WTC11 (cell line): ENCODE measurements at regions not wholly inside any gene's neighbourhood (a gene's known extent, or its start where the extent isn't known, plus 50 kb on each side); places are given as distances from the start of the nearest gene placed in this dataset.

ENCODE experiments used
- ATAC-seq: fragments of 200-7000 bp; cut with Tn5 transposase; 2 replicates; pipeline ENCODE4 v1.10.0; 2021; ENCODE audit warnings: mild to moderate bottlenecking, moderate library complexity
- CTCF ChIA-PET: fragments of 300-600 bp; sonication (Branson Sonifier 250); formaldehyde crosslinking; loops from one replicate; lab custom pipeline; 2021; ENCODE audit warnings: antibody characterized with exemption; lab: Charles Lee
- POLR2A ChIA-PET: fragments of 350-600 bp; sonication (Branson Sonifier 250); formaldehyde crosslinking; loops from one replicate; lab custom pipeline; 2021; ENCODE audit warnings: antibody characterized with exemption; lab: Charles Lee
- DNase-seq: peaks from one replicate; pipeline ENCODE4 v3.0.0; 2021; ENCODE audit warnings: low spot score
- H3K27ac Mint-ChIP-seq: 2 replicates; pipeline ENCODE4 v1.8.0; 2021; ENCODE audit warnings: mixed read lengths
- H3K27me3 Mint-ChIP-seq: 2 replicates; pipeline ENCODE4 v1.8.0; 2021; ENCODE audit warnings: low read depth, mild to moderate bottlenecking, moderate library complexity, mixed read lengths
- H3K36me3 Mint-ChIP-seq: 2 replicates; pipeline ENCODE4 v1.8.0; 2021; ENCODE audit warnings: mixed read lengths
- H3K4me1 Mint-ChIP-seq: 2 replicates; pipeline ENCODE4 v1.8.0; 2022; ENCODE audit warnings: mixed read lengths
- H3K4me3 Mint-ChIP-seq: 2 replicates; pipeline ENCODE4 v1.8.0; 2021; ENCODE audit warnings: mild to moderate bottlenecking, moderate library complexity, mixed read lengths
- H3K9me3 Mint-ChIP-seq: 2 replicates; pipeline ENCODE4 v1.8.0; 2021; ENCODE audit warnings: mixed read lengths
- AR ChIP-seq: fragments of 250-450 bp; sonication (Bioruptor Pico); IDR thresholded peaks from 2 replicates; pipeline ENCODE4 v1.9.0; 2021; ENCODE audit warnings: mild to moderate bottlenecking
- ATF1 ChIP-seq: sonication (generic); formaldehyde crosslinking; IDR thresholded peaks from 2 replicates; pipeline ENCODE4 v1.8.1; 2023; ENCODE audit warnings: mild to moderate bottlenecking, moderate library complexity, missing genetic modification reagents
- ATF2 ChIP-seq: sonication (generic); formaldehyde crosslinking; IDR thresholded peaks from 2 replicates; pipeline ENCODE4 v1.8.1; 2022; ENCODE audit warnings: low read depth, missing genetic modification reagents, borderline replicate concordance
- CDX4 ChIP-seq: fragments of 250-450 bp; sonication (Bioruptor Pico); IDR thresholded peaks from 2 replicates; pipeline ENCODE4 v1.9.0; 2021; ENCODE audit warnings: moderate library complexity, mild to moderate bottlenecking, inconsistent platforms, borderline replicate concordance
- CREM ChIP-seq: sonication (generic); formaldehyde crosslinking; IDR thresholded peaks from 2 replicates; pipeline ENCODE4 v1.8.1; 2022; ENCODE audit warnings: mild to moderate bottlenecking, missing genetic modification reagents, moderate library complexity
- CTCF ChIP-seq: fragments of 200-600 bp; IDR thresholded peaks from 2 replicates; pipeline ENCODE4 v1.8.0; 2022; ENCODE audit warnings: antibody characterized with exemption
- E2F1 ChIP-seq: sonication (generic); formaldehyde crosslinking; IDR thresholded peaks from 2 replicates; pipeline ENCODE4 v1.8.0; 2022; ENCODE audit warnings: mild to moderate bottlenecking, missing genetic modification reagents
- E2F4 ChIP-seq: sonication (generic); formaldehyde crosslinking; IDR thresholded peaks from 2 replicates; pipeline ENCODE4 v1.8.1; 2022; ENCODE audit warnings: low read depth, mild to moderate bottlenecking, moderate library complexity, missing genetic modification reagents, borderline replicate concordance
- E2F5 ChIP-seq: sonication (generic); formaldehyde crosslinking; IDR thresholded peaks from 2 replicates; pipeline ENCODE4 v1.8.1; 2022; ENCODE audit warnings: mild to moderate bottlenecking, moderate library complexity, missing genetic modification reagents
- ELF4 ChIP-seq: sonication (generic); formaldehyde crosslinking; IDR thresholded peaks from 2 replicates; pipeline ENCODE4 v1.8.1; 2022; ENCODE audit warnings: low read depth, mild to moderate bottlenecking, moderate library complexity, missing genetic modification reagents
- FOXP4 ChIP-seq: sonication (generic); formaldehyde crosslinking; IDR thresholded peaks from 2 replicates; pipeline ENCODE4 v1.8.0; 2022; ENCODE audit warnings: mild to moderate bottlenecking, missing genetic modification reagents
- HMGA2 ChIP-seq: fragments of 250-450 bp; sonication (Bioruptor Pico); IDR thresholded peaks from 2 replicates; pipeline ENCODE4 v1.4.0; 2021; ENCODE audit warnings: mild to moderate bottlenecking, moderate library complexity
- JUN ChIP-seq: sonication (generic); formaldehyde crosslinking; IDR thresholded peaks from 2 replicates; pipeline ENCODE4 v1.8.0; 2023; ENCODE audit warnings: mild to moderate bottlenecking, missing genetic modification reagents
- NFATC4 ChIP-seq: fragments of 250-450 bp; sonication (Bioruptor Pico); IDR thresholded peaks from 2 replicates; pipeline ENCODE4 v1.9.0; 2021; ENCODE audit warnings: mild to moderate bottlenecking
- NR1H2 ChIP-seq: sonication (generic); formaldehyde crosslinking; IDR thresholded peaks from 2 replicates; pipeline ENCODE4 v1.9.0; 2021; ENCODE audit warnings: mild to moderate bottlenecking, moderate library complexity, missing genetic modification reagents
- OVOL2 ChIP-seq: fragments of 250-450 bp; sonication (Bioruptor Pico); IDR thresholded peaks from 2 replicates; pipeline ENCODE4 v1.9.0; 2021; ENCODE audit warnings: mild to moderate bottlenecking, borderline replicate concordance
- TEAD1 ChIP-seq: sonication (generic); formaldehyde crosslinking; IDR thresholded peaks from 2 replicates; pipeline ENCODE4 v1.8.0; 2022; ENCODE audit warnings: mild to moderate bottlenecking, missing genetic modification reagents
- TEAD4 ChIP-seq: sonication (generic); formaldehyde crosslinking; IDR thresholded peaks from 2 replicates; pipeline ENCODE4 v1.8.0; 2022; ENCODE audit warnings: mild to moderate bottlenecking, missing genetic modification reagents
- ZBTB21 ChIP-seq: sonication (generic); formaldehyde crosslinking; IDR thresholded peaks from 2 replicates; pipeline ENCODE4 v1.8.1; 2023; ENCODE audit warnings: mild to moderate bottlenecking, missing genetic modification reagents, borderline replicate concordance
- ZNF232 ChIP-seq: sonication (generic); formaldehyde crosslinking; IDR thresholded peaks from 2 replicates; pipeline ENCODE4 v1.8.0; 2022; ENCODE audit warnings: mild to moderate bottlenecking, missing genetic modification reagents
- ZNF425 ChIP-seq: fragments of 250-450 bp; sonication (Bioruptor Pico); conservative IDR thresholded peaks from 2 replicates; pipeline ENCODE4 v1.9.0; 2021; ENCODE audit warnings: mild to moderate bottlenecking

GRCh38 chr10:36147529-36147928 lies 505.4 kb upstream of the FZD8 start (continued):
- TF ChIP-seq E2F4 = no peak
- TF ChIP-seq TEAD4 (CRISPR knock-in tag) = no peak

GRCh38 chr10:36141856-36142560 lies 499.9 kb upstream of the FZD8 start:
- no peak overlapping the region for H3K4me3 Mint-ChIP-seq
- H3K36me3 Mint-ChIP-seq = peaks cover 2% of the 10 kb centered on the region; the same call in 1 of the 2 replicates
- H3K27me3 Mint-ChIP-seq = no peaks in the 10 kb centered on the region
- ATAC-seq (no peak), DNase-seq (no peak)
- H3K4me1 Mint-ChIP-seq = 0 out of 2 replicates have a peak, but pooled peaks cover 3% of the 10 kb centered on the region
- POLR2A ChIA-PET = no interaction called here
- no peak overlapping the region for H3K27ac Mint-ChIP-seq
- peaks cover 6% of the 10 kb centered on the region for H3K9me3 Mint-ChIP-seq
- no peak for TF ChIP-seq JUN (CRISPR knock-in tag)
- no peak for TF ChIP-seq OVOL2
- no peak for TF ChIP-seq E2F1 (CRISPR knock-in tag)
- no peak for TF ChIP-seq ATF2 (CRISPR knock-in tag)
- TF ChIP-seq CDX4 (CRISPR knock-in tag) = no peak
- no peak for TF ChIP-seq NFATC4 (CRISPR knock-in tag)
- no peak for TF ChIP-seq ZNF232 (CRISPR knock-in tag)
- no peak for TF ChIP-seq TEAD1 (CRISPR knock-in tag)
- TF ChIP-seq CTCF = no peak
- no peak for TF ChIP-seq NR1H2
- no peak for TF ChIP-seq HMGA2 (CRISPR knock-in tag)
- no peak for TF ChIP-seq CREM (CRISPR knock-in tag)
- TF ChIP-seq ZNF425 (CRISPR knock-in tag) = no peak
- no peak for TF ChIP-seq ATF1 (CRISPR knock-in tag)
- no peak for TF ChIP-seq FOXP4 (CRISPR knock-in tag)
- no peak for TF ChIP-seq AR (CRISPR knock-in tag)
- TF ChIP-seq ELF4 (CRISPR knock-in tag) = no peak
- TF ChIP-seq E2F5 = no peak
- no peak for TF ChIP-seq ZBTB21 (CRISPR knock-in tag)
- CTCF ChIA-PET = no interaction called here
